Neural progenitor cell (in vitro differentiated cells): ENCODE measurements at regions not wholly inside any gene's neighbourhood (a gene's known extent, or its start where the extent isn't known, plus 50 kb on each side); places are given as distances from the start of the nearest gene placed in this dataset.

Experiments used
- EZH2 ChIP-seq: fragments of 200-600 bp; sonication (generic); IDR thresholded peaks from 2 replicates; pipeline ENCODE4 v1.6.1; 2017; ENCODE audit warnings: antibody characterized with exemption, mild to moderate bottlenecking, moderate library complexity
- TF ChIP-seq, protein P1 (sequence below): fragments of 200-600 bp; sonication (generic); IDR thresholded peaks from 2 replicates; pipeline ENCODE4 v1.5.1; 2017; ENCODE audit warnings: antibody characterized with exemption, mild to moderate bottlenecking

- TF ChIP-seq, protein P1, sequence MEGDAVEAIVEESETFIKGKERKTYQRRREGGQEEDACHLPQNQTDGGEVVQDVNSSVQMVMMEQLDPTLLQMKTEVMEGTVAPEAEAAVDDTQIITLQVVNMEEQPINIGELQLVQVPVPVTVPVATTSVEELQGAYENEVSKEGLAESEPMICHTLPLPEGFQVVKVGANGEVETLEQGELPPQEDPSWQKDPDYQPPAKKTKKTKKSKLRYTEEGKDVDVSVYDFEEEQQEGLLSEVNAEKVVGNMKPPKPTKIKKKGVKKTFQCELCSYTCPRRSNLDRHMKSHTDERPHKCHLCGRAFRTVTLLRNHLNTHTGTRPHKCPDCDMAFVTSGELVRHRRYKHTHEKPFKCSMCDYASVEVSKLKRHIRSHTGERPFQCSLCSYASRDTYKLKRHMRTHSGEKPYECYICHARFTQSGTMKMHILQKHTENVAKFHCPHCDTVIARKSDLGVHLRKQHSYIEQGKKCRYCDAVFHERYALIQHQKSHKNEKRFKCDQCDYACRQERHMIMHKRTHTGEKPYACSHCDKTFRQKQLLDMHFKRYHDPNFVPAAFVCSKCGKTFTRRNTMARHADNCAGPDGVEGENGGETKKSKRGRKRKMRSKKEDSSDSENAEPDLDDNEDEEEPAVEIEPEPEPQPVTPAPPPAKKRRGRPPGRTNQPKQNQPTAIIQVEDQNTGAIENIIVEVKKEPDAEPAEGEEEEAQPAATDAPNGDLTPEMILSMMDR = no peak
- no peak for TF ChIP-seq EZH2
Measured at GRCh38 chr10:59072038-59072437, 104.4 kb upstream of the PHYHIPL start.
